GM12873 (cell line): ENCODE measurements at regions not wholly inside any gene's neighbourhood (a gene's known extent, or its start where the extent isn't known, plus 50 kb on each side); places are given as distances from the start of the nearest gene placed in this dataset.

Source experiments
- CTCF ChIP-seq: IDR thresholded peaks from 2 replicates; pipeline ENCODE4 v1.5.1; 2012; ENCODE audit warnings: low read depth, mild to moderate bottlenecking, moderate library complexity, low read length, control low read depth; ENCODE audit not compliant: insufficient read depth; ENCODE audit errors: missing control alignments

GRCh38 chr1:213759359-213760181 is 228.2 kb upstream of the PROX1 start:
- TF ChIP-seq CTCF, result no peak

GRCh38 chr1:213761845-213762407 is 225.8 kb upstream of the PROX1 start:
- no peak for TF ChIP-seq CTCF

- TF ChIP-seq CTCF, result no peak
Observed at GRCh38 chr1:213767683-213768082, 220.1 kb upstream of the PROX1 start.

GRCh38 chr1:213772128-213773063 is 215.4 kb upstream of the PROX1 start:
- no peak for TF ChIP-seq CTCF

GRCh38 chr1:213773975-213774374 is 213.8 kb upstream of the PROX1 start:
- TF ChIP-seq CTCF, result no peak

GRCh38 chr1:213776969-213777368 is 210.8 kb upstream of the PROX1 start:
- no peak for TF ChIP-seq CTCF

GRCh38 chr1:213779228-213779627 is 208.5 kb upstream of the PROX1 start:
- no peak for TF ChIP-seq CTCF
